KG1 (cell line): ENCODE measurements at regions not wholly inside any gene's neighbourhood (a gene's known extent, or its start where the extent isn't known, plus 50 kb on each side); places are given as distances from the start of the nearest gene placed in this dataset.

Experiments used
- DNase-seq: peaks from one replicate; lab custom pipeline; 2025; lab: John Stamatoyannopoulos, UW

DNA sequence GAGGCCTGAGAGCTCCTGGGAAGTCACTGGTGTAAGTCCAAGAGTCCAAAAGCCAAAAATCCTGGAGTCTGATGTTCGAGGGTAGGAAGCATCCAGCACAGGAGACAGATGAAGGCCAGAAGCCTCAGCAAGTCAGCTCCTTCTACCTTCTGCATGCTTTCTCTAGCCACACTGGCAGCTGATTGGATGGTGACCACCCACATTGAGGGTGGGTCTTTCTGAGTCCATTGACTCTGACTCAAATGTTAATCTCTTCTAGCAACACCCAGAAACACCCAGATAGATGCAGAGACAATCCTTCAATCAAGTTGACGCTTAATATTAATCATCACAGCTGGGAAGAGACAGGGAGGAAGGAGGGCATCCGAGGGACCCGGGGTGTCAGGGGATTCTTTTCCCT is 305.8 kb downstream of the AACS start:
- no peak for DNase-seq

DNA sequence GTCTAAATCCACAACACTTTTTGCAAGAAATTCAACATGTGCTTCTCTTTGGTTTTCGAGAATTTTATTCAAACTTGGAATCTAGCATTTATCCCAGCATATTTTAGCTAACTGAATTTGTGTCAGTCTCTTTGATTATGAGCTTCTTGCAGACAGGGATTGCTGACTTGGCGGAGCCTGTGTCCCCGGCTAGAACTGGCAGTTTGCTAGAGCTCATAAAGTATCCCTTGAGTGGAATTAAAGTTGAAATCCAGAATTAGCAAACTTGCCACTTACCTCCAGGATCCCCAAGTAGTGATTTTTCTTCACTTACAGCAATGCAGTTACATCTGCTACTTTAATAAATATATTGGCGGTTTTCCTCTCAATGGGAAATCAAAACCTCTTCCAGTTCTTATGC is 306.9 kb downstream of the AACS start:
- DNase-seq = no peak

DNA sequence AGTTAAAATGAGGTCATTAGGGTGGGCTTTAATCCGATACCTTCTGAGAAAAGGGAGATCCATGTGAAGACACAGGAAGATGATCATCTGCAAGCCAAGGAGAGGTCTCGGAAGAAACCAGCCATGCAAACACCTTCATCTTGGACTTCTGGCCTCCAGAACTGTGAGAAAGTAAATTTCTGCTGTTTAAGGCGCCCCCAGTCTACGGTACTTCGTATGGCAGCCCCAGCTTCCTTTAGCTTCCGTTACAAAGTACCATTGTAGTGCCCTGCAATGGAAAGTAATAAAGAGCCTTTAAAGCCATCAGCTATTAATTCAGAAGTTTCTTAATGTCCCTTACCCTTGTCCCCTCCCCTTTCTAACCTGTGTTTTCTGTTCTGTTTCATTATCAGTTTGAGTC is 308.1 kb downstream of the AACS start:
- DNase-seq = no peak

DNA sequence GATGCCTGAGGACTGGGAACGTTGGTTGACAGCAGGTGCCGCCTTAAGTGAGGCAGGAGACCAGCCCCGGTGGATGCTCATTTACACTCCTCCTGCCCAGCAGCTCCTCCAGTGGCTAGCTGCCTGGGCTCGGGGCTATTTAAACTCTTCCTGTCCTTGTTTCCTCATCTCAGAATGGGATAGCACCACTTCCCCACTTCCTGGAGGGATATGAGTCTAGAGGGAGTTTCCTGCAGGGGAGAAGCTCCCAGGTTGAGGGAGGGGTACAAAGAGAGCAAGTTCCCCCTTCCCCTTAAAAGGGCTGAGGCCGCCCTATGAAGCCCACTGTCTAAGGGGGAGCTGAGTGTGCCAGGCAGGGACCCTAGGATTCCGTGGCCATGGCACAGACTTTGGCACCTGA is 311.2 kb downstream of the AACS start:
- DNase-seq = no peak

DNA sequence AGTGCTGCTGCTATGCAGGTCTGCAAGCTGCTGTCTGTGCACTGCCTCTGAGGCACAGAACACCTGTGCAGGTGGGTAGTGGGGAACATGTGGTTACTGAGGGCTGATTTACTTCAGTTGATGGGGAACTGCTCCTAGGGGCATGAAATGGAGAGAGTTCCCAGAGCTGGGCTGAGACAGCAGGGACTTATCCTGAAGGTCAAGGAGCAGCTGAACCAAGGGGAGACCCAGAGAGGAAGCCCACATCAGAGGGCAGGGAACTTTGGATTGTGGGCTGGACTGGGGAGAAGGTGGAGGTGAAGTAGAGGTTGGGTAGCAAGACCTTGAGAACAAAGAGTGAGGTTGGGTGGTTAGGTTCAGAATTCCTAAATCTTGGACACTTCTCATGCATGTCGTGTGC is 311.9 kb downstream of the AACS start:
- no peak for DNase-seq

DNA sequence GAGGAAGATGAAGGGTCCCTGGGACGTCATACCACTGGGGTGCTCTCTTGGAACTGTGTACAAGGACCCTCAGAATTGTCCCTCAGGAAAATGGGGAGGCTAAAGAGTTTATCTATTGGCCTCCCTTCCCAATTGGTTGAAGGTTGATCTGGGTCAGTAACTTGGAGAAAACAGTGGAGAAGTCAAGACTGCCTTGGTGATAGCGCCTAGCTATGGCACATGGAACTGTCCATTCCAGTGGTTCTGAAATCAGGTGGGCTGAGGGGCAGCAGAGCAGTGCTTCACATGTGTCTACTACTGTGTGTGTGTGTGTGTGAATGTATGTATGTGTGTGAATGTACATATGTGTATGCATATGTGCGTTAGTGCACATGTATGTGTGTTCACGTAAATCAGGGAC is 316.1 kb downstream of the AACS start:
- DNase-seq = no peak

DNA sequence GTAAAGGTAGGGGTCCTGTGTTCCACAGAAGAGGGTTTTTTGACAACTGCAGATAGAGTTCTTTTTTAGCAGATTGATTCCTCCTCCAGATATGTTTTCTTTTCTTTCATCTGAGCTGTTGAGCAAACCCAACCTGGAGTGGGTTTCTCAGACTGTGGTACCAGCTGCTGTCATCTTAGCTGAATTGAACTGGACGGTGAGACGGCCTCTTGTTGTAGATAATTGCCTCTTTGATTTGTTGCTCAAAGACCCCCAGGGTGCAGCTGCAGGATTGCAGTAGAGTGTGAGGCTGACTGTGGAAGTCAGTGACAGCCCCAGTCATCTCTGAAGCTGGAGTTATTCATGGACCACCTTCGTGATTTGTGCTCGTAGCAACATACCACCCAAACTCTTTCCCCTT is 317.7 kb downstream of the AACS start:
- DNase-seq = no peak

DNA sequence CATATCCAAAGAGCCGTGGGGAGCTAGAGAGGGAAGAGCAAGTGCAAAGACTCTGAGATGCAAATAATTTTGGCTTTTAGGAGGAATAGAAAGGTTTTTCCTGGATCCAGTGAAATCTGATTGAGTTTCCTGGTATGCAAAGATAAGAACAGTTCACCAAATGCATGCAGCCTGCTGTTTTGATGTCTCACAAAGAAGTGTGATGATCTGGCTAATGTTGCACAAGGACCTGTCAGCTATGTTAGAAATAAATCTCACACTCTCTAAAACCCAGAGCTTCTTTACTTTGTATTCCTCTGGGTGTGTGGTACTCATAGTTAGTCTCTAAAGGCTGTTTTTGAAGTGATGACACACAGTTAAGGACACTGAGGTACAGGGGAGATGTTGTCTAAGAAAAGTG is 321.4 kb downstream of the AACS start:
- DNase-seq = no peak

DNA sequence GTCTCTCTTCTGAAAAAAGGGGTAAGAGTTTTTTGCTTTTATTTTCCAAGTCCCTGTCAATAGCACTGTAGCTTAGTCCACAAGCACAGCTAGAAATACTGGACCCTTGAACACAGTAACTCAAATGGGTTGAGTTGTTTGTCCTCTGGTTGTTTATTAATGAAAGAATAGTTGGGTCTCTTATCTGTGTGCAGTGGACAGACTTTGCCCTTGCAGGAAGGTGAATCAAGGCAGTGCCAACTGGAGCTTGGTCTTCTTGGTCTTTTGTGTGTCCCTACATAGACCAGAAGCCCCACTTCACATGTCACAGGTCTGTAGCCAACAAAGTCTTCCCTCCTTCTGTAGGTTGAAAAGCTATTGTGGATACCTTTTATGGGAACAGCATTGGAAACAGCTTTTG is 322.0 kb downstream of the AACS start:
- no peak for DNase-seq

DNA sequence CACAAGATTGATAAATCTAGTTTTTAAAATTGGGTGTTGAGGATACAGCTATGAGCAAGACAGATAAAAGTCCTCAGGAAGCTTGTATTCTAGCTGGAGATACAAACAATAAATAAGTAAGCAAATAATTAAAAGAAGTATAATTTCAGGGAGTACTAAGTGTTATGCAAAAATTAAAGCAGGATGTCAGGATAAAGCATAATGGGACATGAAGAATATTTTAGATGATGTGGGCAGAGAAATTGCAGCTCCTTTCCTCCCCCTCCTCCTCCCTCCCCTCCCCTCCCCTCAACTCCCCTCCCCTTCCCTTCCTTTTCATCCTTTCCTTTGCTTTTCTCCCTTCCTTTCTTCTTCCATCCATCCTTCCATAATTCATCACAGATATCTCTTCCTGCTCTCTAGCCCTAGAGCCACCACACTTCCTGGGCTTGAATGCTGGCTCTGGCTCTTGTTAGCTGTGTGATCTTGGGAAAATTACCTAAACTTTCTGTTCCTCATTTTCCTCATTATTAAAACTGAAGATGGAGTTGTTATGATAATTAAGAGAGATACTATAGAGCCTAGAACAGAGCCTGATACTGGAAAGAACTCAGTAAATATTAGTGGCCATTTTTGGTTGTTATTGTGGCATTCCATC is 323.9 kb downstream of the AACS start:
- DNase-seq = no peak

DNA sequence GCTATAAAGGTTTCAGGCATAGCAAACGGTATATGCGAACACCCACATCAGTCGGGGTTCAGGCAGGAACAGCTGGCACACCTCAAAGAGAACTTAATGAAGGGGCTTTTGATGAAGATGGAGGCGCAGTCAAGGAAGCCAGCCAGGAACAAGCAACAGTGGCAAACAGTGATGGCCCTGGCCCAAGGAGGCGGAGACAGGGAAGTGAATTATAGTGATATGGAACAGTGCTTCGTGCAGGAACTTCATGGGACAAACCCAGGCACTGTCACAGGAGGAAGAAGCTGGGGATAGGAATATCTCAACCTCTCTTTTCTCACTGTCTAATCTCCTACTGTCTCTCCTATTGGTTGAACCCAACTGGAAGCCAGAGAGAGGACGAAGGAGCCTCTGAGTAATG is 328.3 kb downstream of the AACS start:
- DNase-seq = no peak

DNA sequence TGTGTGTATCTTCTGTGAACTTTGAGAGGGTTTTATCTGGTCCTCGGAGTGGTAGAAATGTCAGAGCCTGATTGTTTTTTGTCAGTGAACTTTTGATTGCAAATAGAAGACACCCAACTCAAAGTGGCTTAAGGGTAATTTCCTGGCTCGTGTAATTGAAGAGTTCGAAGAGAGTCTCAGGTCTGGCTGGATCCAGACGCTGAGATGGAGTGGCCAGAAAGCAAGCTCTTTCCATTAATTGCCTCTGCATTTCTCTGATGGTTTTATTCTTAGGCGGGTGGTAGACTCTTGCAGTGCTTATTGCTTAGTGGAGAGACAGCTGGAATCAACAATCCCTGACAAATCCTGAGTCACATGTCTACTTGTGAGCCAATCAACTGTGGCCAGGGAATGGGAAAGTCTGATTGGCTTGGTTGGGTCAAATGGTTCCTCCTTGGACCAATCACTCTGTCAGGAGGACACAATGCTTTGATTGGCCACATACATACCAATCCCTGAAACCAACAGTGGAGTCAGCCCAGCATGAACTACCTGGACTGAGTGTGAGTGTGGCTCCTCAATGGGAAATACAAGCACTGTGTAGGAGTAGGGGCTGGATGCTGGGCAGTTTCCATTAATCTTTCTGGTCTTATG is 330.5 kb downstream of the AACS start:
- DNase-seq = no peak

DNA sequence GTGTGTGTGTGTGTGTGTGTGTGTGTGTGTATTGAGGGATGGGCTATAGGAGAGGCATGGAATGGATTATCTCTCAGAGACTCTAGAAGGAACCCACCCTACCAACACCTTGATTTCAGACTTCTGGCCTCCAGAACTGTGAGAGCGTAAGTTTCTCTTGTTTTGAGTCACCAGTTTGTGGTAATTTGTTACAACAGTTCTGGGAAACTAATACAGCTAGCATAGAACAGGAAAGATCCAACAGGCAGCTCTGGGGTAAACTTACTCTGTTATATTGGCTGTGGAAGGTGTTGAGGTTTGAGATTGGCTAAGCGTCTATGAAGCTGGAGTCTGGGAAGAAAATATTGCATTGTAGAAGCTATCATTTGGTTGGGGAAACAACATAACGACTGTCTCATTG is 334.3 kb downstream of the AACS start:
- DNase-seq = no peak

DNA sequence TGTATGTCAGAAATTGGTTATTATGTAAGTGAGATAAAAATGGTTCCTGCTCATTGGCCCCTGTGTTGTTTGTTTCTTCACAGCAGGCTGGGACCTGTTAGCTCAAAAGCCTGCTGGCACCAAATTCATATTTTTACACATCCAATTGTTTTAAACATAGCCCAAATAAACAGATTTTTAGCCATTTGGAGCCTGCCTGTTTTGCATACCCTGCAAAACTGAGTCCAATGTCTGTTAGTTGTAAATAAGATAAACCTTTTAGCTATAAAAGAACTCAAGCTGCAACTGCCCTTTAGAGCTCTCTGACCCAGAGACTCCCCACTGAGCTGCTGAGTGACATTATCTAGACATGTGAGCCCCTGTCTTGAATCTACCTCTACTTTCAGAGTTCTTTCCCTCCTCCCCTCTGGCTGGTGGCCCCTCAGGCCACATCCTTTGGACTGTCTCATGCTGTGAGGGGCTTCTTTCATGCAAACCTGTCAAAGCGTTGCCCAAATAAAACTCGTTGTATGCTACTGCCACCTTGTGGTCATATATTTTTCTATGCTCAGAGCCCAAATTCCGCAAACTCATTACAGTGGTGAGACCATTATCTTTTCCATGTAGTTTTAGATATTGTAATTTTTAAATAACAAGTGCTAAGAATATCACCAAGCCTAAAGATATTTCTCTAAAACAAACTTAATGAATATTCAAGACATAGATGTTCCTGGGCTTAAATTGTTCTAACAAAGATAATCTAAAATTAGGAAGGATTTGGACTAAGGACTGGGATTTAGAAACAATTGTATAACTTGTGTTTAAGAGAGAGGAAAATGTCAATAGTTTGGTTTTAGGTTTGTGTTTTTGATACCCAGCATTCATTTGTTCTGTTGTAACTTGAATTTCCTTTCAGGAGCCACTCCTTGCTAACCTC is 337.9 kb downstream of the AACS start:
- no peak for DNase-seq

DNA sequence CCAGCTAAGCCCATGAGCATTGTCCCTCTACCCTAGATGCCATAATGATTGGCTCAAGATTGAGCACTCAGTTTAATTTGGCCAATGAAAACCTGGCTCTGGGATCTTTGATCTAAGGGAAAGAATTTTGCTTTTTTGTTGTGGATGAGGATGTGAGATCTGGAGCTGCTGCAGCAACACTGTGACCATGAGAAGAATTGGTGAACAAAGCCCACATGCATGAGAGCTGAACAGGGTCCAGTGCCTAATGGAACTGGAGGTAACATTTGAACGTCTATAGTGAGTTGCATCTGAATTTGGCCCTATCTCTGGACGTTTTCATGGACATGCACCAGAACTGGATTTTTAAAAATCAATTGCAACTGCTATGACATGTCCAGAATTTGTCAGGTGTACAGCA is 338.6 kb downstream of the AACS start:
- no peak for DNase-seq

DNA sequence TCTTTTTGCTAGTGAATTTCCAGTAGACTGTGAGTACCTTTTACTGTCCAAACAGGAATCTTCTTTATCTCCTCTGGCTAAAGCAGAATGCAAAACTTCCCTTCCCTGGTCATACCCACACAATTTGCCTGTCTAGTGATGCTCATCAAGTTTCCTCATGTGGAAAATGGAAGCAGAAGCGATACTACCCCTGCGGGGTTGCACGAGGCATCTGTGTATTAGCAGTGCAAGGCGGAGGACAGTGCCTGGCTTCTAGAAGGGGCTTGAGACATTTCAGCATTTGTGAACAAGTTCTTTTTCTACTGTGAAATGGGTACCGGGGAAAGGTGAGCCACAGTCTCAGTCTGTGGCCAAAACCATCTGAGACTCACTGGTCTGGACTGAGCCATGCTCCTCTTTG is 340.9 kb downstream of the AACS start:
- no peak for DNase-seq

DNA sequence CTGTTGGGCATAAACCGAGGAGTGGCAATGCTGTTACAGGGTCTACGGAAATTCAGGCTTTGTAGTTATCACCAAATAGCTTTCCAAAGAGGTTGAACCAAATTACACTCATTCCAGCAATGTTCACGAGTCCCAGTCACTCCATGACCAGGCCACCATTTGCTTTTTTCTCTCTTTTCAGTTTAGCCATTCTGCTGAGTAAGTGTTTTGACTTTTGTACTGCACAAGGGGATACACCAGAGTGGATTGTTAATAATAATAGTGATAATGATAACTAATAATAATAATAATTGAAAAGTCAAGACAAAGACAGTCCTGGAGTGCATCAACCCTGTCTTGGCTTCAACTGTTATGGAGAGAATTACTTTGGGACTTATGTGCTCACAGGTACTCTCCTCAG is 343.5 kb downstream of the AACS start:
- no peak for DNase-seq

DNA sequence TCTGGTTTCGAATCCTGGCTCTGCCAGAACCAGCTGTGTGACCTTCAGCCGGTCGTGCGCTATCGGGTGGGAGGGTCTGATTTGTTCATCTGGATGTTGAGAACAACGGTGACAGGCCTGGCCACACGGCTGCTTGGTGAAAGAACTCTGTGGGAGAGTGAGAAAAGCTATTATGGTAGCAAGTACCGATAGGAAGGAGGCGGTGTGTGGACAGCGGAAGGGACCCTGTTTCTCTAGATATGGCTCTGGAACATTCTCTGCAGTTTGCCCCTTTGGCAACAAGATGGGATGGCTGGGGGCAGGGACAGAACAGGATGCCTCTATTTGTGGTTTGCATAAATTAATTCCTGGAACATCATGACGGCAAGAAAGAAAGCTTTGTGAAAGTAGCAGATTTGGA is 347.3 kb downstream of the AACS start:
- DNase-seq = no peak

DNA sequence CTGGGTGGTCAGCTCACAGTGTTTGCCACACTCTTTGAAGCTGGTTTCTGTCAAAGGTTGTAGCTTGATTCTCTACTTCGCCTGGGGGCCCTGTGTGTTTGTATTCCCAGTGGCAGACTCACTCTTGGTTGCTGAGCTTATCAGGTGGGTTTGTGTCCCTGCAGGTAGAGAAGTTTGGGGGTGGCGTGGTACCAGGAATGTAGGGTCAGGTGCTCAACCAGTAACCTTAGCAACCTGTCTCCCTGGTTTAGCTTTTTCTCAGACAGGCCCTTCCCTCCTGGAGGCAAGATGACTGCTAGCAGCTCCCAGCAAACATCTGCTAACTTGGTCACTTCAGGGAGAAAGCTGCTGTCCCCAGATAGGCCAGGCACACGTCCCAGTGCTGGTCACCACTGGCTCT is 352.2 kb downstream of the AACS start:
- DNase-seq = no peak

DNA sequence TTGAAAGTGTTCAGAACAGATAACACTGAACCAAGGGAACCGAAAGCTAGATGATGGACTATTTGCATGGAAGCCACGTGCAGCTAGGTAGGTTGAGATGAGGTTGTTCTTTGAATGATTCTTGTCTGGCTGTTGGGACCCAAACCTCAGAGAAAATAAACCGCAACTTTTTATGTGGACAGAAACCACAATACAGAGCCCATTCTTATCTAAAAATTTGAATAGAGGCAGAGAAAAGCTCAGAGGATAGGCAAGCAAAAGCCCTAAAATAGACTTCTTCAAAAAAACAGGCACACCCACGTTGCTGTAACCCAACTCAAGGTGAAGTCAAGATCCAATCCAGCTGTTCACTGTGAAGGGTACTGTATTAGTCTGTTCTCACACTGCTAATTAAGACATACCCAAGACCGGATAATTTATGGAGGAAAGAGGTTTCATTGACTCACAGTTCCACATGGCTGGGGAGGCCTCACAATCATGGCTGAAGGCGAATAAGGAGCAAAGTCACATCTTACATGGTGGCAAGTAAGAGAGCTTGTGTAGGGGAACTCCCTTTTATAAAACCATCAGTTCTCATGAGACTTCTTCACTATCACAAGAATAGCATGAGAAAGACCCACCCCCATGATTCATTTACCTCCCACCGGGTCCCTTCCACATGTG is 353.8 kb downstream of the AACS start:
- DNase-seq = no peak

DNA sequence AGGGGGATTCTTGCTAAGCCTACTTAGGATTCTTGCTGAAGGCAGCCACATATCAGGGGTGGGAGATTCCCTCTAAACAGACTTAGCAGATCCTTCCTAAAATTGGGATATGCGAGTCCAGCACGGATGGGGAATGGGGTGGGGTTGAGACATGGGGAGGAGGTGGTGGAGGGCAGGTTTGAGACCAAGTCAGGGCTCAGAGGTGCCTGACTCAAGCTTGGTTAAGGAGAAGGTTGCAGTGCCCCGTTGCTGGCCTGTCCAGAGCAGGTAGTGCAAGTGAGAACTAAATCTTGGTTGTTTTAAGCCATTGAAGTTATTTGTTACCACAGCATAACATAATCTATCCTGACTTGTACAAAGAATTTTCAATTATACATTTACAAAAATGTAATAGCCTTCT is 359.7 kb downstream of the AACS start:
- DNase-seq = no peak

DNA sequence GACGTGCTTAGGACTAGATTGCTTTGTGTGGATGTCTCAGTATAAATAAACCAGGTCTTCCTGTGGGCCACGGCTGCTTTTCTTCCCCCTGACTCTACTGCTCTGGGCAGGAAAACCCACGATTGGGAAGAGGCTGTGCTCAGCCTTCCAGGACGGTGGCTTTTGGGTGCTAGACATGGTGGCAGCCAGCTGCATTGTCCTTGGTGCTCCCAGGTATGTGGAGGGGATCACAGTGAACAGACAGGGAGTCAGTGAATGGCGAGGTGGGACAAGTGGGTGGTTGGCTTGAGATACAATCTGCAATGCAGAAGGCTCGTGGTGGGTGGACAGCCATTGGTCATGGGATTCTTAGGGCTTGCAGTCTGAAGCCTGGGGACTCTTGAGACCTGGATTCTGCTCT is 366.3 kb downstream of the AACS start:
- no peak for DNase-seq

DNA sequence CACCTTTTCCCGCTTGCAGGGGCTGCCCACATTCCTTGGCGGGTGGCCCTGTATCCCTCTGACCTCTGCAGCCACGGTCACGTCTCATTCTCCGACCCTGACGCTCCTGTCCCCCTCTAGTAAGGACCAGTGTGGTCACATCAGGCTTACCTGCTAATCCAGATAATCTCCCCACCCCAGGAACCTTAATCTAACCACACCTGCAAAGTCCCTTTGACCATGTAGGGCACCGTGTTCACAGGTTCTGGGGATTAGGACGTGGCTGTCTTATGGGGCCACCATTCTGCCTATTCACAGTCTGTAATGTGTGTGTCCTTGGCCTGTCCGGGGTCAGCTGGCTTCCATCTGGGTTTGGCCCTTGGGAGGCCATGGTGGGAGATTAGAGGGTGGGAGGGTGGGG is 368.9 kb downstream of the AACS start:
- DNase-seq = no peak
